ENCODE measurements at regions not wholly inside any gene's neighbourhood (a gene's known extent, or its start where the extent isn't known, plus 50 kb on each side); places are given as distances from the start of the nearest gene placed in this dataset.

GRCh38 chr10:28243923-28244322 is 58.9 kb downstream of the MPP7 start:
- Histone ChIP-seq H3K4me3 (IDR thresholded peaks at IDR 0.05; ENCODE audit: insufficient read depth, low read depth, low read length) (no peak overlapping the region), H2AFZ (ENCODE audit: low read depth) (no peak overlapping the region), H3K4me2 (no peak overlapping the region), H3K36me3 (ENCODE audit: insufficient read depth) (no peaks in the 10 kb centered on the region), H3K9ac (no peak overlapping the region), H3K4me1 (ENCODE audit: low read depth, poor library complexity, severe bottlenecking) (no peaks in the 10 kb centered on the region), H3K27ac (no peak overlapping the region), H4K20me1 (ENCODE audit: insufficient read depth) (no peaks in the 10 kb centered on the region), H3K27me3 (ENCODE audit: insufficient read depth, low read depth) (no peaks in the 10 kb centered on the region), H3K79me2 (ENCODE audit: insufficient read depth, low read depth) (no peaks in the 10 kb centered on the region)
- no peak for TF ChIP-seq CTCF (conservative IDR thresholded peaks at IDR 0.05; ENCODE audit: low read depth, low read length)

GRCh38 chr10:28242555-28243204 is 60.2 kb downstream of the MPP7 start:
- TF ChIP-seq CTCF (conservative IDR thresholded peaks at IDR 0.05; ENCODE audit: low read depth, low read length): no peak
- Histone ChIP-seq H3K36me3 (ENCODE audit: insufficient read depth) (no peaks in the 10 kb centered on the region), H3K4me2 (no peak overlapping the region), H3K27me3 (ENCODE audit: insufficient read depth, low read depth) (no peaks in the 10 kb centered on the region), H4K20me1 (ENCODE audit: insufficient read depth) (no peaks in the 10 kb centered on the region), H3K4me1 (ENCODE audit: low read depth, poor library complexity, severe bottlenecking) (no peaks in the 10 kb centered on the region), H3K9ac (no peak overlapping the region), H3K79me2 (ENCODE audit: insufficient read depth, low read depth) (no peaks in the 10 kb centered on the region), H3K4me3 (IDR thresholded peaks at IDR 0.05; ENCODE audit: insufficient read depth, low read depth, low read length) (no peak overlapping the region), H3K27ac (no peak overlapping the region), H2AFZ (ENCODE audit: low read depth) (no peak overlapping the region)

- Histone ChIP-seq H3K9ac (no peak overlapping the region), H3K27ac (no peak overlapping the region), H3K4me3 (IDR thresholded peaks at IDR 0.05; ENCODE audit: insufficient read depth, low read depth, low read length) (no peak overlapping the region), H3K36me3 (ENCODE audit: insufficient read depth) (no peaks in the 10 kb centered on the region), H3K4me2 (no peak overlapping the region), H3K4me1 (ENCODE audit: low read depth, poor library complexity, severe bottlenecking) (no peaks in the 10 kb centered on the region), H3K79me2 (ENCODE audit: insufficient read depth, low read depth) (no peaks in the 10 kb centered on the region), H4K20me1 (ENCODE audit: insufficient read depth) (no peaks in the 10 kb centered on the region), H3K27me3 (ENCODE audit: insufficient read depth, low read depth) (no peaks in the 10 kb centered on the region), H2AFZ (ENCODE audit: low read depth) (no peak overlapping the region)
- peak; percentile 98 for TF ChIP-seq CTCF (conservative IDR thresholded peaks at IDR 0.05; ENCODE audit: low read depth, low read length)
Observed at GRCh38 chr10:28241741-28242399, 61.0 kb downstream of the MPP7 start.

GRCh38 chr10:28240400-28240799 is 62.5 kb downstream of the MPP7 start:
- no peak overlapping the region for H3K9ac ChIP-seq
- TF ChIP-seq CTCF (conservative IDR thresholded peaks at IDR 0.05; ENCODE audit: low read depth, low read length): no peak
- H4K20me1 ChIP-seq (ENCODE audit: insufficient read depth): no peaks in the 10 kb centered on the region
- no peaks in the 10 kb centered on the region for H3K79me2 ChIP-seq (ENCODE audit: insufficient read depth, low read depth)
- no peak overlapping the region for H2AFZ ChIP-seq (ENCODE audit: low read depth)
- no peak overlapping the region for H3K4me3 ChIP-seq (IDR thresholded peaks at IDR 0.05; ENCODE audit: insufficient read depth, low read depth, low read length)
- no peaks in the 10 kb centered on the region for H3K4me1 ChIP-seq (ENCODE audit: low read depth, poor library complexity, severe bottlenecking)
- no peaks in the 10 kb centered on the region for H3K27me3 ChIP-seq (ENCODE audit: insufficient read depth, low read depth)
- H3K27ac ChIP-seq: no peak overlapping the region
- no peak overlapping the region for H3K4me2 ChIP-seq
- H3K36me3 ChIP-seq (ENCODE audit: insufficient read depth): no peaks in the 10 kb centered on the region

Measured in KMS-11 (cell line).